NCI-H82 treated with DMSO at 0.1 percent for 48 hours (cell line): ENCODE measurements at regions not wholly inside any gene's neighbourhood (a gene's known extent, or its start where the extent isn't known, plus 50 kb on each side); places are given as distances from the start of the nearest gene placed in this dataset.
"Not testable (repeated sequence)": the region's sequence is repeated elsewhere in the genome, so short reads cannot be mapped to it uniquely, and the experiment has no call there.

Source experiments
- DNase-seq: peaks from one replicate; lab custom pipeline; 2025; ENCODE audit not compliant: unreplicated experiment; lab: John Stamatoyannopoulos, UW

GRCh38 chr4:115956054-115956796 lies 842.8 kb upstream of the NDST4 start:
- DNase-seq, result not testable (repeated sequence)

- DNase-seq, result no peak
Measured at GRCh38 chr4:115950806-115951205, 837.4 kb upstream of the NDST4 start.

- not testable (repeated sequence) for DNase-seq
Measured at GRCh38 chr4:115949974-115950743, 836.7 kb upstream of the NDST4 start.

GRCh38 chr4:115945026-115945425 lies 831.6 kb upstream of the NDST4 start:
- no peak for DNase-seq

DNA sequence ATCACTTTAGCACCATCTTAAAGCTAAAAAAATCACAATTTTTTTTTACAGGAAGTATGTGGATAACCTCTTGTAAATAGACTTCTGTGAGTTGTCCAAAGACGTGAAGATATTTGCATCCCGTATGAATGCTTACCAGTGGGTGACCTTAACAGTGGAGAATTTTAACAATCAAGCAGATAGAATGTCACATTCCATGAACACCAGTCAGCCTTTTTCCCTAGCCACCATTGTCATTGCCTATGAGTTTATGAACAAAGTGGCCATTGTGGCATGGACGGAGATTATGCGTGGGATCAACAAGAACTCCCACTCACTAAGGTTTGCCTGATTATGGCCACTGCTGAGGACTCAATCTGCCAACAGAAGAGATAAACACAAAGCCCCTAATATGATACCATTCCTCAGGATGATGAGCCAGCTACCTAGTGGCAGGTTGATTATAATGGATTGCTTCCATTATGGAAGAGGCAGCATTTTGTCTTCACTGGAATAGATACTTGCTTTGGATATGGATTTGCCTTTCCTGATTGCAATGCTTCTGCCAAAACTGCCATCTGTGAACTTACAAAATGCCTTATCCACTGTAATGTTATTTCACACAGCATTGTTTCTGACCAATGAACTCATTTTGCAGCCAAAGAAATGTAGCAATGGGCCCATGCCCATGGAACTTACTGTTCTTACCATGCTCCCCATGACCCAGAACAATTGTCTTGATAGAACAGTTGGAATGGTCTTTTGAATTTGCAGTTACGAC lies 830.9 kb upstream of the NDST4 start:
- DNase-seq, result no peak

DNA sequence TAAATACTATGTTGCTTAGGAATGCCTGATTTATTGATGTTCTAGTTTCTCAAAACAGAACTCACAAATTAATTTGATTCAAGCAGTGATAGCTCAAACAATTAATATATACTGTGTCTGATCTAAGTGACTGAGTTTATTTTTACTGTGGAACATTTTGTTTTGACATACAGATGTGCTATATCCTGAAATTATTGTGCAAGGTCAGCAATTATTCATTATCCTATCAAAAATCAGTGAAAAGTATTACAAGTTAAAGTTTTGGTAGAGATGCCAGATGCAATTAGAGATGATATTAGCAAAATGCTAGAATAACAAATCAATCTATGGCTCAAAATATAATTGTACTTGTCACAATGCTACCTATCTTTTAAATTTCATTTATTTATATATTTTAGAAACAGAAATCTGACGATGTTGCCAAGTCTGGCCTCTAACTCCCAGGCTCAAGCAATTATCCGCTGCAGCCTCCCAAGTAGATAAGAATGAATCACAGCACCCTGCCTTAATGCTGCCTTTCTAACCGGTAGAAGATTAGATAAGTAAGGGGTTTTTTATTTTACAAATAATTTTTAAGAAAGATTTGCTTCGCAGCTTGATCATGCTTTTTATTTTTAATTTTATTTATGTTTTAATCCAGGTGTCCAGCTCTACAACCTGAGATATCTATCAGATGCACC lies 825.5 kb upstream of the NDST4 start:
- DNase-seq, result no peak

DNA sequence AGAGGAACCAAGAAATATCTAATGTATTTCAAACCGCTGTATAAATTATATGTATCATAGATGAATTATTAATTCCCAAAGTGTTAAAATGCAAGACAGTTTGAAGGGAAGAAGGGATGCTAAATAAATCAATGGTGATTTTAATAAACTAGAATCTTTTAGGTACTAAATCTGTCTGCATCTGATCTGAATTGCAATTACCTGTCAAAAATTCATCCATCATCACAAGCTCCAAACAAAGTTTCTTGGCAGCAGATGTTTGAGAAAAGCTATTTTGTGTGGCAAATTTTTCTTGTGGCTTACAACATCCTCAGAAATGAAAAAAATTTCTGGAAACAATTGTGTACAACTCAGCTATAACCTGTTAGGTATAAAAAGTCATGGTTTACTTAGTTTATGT lies 816.0 kb upstream of the NDST4 start:
- DNase-seq, result no peak

DNA sequence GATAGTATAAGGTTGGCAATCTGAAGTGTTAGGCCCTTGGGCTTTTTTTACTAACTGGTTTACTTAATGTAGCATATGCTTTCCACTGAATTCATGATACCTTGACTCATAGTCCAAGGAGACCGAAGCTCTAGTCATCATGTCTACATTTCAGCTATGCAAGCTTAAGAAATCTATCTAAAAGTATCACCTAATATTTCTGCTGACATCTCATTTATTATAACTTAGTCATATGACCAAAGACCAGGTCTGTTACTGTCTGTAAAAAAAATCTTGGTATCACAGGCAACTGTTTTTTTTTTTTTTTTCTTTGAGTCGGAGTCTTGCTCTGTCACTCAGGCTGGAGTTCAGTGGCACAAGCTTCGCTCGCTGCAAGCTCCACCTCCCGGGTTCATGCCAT lies 814.0 kb upstream of the NDST4 start:
- DNase-seq, result no peak

DNA sequence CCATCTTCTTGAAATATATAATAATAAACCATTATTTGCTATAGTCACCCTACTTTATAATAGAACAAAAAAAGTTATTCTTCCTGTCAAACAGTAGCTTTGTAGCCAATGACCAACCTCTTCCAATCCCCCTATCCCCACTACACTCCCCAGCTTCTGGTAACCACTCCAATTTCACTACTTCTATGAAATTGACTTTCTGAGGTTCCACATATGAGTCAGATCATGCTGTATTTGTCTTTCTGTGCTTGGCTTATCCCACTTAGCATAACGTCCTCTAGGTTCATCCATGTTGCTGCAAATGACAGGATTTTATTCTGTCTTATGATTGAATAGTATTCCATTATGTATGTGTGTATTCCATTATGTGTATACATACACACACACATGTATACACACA lies 809.7 kb upstream of the NDST4 start:
- DNase-seq, result no peak

GRCh38 chr4:115920637-115921036 lies 807.2 kb upstream of the NDST4 start:
- no peak for DNase-seq

- DNase-seq, result no peak
Measured at GRCh38 chr4:115918149-115918548, 804.7 kb upstream of the NDST4 start.

- no peak for DNase-seq
Measured at GRCh38 chr4:115906428-115906827, 793.0 kb upstream of the NDST4 start.

DNA sequence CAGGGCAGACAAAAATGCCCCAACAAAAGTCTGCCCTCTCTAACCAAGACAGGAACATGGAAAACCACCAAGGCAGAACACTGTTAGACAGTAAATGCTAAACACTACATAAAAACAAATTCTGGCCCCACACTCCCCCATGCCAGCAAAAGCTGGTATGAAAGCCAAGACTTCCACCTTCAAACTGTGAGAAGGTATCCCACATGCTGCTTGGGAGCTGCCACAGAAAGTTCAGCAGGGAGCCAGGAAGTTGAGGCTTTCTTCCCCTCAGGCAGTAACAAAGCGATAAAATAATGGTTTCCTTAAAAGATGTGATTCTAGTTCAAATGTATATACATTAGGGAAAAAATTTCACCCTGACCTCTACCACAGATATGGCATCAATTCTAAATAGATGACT lies 770.4 kb upstream of the NDST4 start:
- DNase-seq, result no peak

DNA sequence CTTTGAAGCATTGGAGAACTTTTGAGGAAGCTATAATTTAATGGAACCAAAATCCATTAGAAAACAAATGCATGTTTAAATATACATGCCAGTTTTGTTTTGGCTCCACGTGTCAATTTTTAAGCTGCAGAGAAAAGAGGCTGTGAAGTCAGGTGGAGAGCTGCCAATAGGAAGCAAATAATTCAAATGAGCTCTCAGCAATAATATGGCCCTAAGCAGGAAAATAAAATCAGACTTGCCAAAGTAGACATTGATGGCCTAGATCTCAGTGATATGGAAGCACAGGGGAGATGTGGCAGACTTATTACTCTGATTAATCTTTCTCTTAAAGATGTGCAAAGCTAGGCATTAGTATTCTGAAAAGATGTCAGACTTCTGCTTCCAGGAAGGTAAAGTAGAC lies 769.8 kb upstream of the NDST4 start:
- DNase-seq, result no peak

GRCh38 chr4:115873048-115873447 lies 759.6 kb upstream of the NDST4 start:
- DNase-seq, result no peak

GRCh38 chr4:115871596-115871995 lies 758.2 kb upstream of the NDST4 start:
- no peak for DNase-seq

DNA sequence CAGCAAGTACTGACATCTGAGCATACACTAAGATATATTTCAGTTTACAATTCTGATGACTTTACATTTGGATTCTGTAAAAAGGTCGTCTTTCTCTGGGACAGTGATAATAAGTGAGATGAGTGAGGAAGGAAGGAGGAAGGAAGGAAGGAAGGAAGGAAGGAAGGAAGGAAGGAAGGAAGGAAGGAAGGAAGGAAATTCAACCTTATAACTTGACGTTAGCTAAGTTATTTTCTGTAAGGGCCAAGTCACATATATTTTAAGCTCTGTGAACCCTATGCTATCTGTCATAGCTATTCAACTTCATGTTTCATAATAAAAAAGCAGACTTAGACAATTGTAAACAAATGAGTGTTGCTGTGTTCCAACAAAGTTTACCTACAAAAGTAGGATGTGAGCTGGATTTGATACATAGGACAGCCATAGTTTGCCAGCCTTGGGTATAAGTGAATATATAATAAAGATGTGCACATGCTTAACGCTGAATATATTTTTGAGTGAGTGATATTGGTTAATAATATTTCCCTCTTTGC lies 753.0 kb upstream of the NDST4 start:
- DNase-seq, result no peak

- DNase-seq, result no peak
Measured at GRCh38 chr4:115865736-115866135, 752.3 kb upstream of the NDST4 start.

DNA sequence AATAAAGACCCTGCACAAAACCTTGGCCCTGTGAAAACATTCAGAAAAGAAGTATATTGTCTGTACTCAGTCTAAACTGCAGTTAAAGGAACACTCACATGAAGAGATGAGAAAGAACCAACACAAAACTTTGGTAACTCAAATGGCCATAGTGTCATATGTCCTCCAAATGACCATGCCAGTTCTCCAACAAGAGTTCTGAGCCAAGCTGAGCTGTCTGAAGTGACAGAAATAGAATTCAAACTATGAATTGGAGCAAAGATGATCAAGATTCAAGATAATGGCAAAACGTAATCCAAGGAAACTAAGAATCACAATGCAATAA lies 739.3 kb upstream of the NDST4 start:
- DNase-seq, result no peak

DNA sequence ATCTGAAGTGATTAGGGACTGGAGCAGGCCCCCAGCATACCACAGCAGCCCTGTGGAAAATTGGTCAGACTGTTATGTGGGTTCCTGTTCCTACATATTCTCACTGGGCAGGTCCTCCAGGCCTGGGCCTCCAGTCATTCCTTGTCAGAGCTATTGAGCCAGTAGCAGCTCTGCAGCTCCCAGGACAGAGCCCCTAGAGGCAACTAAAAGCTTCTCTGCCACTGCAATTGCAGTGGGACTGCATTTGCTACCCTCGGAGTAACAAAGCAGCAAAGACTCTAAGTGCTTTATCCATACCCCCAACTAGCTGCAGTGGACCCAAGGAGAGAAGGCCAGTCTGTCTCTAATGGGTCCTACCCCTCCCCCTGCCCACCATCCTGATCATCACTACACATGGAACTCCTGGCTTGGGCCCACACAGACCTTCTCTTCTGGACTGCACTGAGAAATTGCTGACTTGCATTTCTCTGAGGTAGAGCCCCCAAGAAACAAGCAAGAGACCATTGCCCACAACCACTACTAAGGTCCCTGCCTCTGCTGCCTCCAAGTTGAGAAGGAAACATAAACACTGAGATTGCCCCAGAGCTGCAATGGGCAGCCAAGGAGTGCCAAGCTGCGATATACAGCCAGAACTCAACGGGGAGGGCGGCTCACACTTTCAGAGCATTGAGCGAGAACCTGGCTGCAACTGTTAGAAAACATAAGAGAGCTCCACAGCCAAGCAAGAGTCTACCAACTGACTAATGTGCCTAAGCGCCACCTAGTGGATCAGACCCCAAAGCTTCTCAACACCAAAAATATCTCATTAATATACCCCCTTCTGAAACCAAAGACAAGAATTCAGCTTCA lies 738.7 kb upstream of the NDST4 start:
- DNase-seq, result peak; percentile 0
